Neural progenitor cell (in vitro differentiated cells): ENCODE measurements at regions not wholly inside any gene's neighbourhood (a gene's known extent, or its start where the extent isn't known, plus 50 kb on each side); places are given as distances from the start of the nearest gene placed in this dataset.
A peak's percentile ranks its signal among the peaks of the same experiment; 100 is the strongest.

Experiments used
- EZH2 ChIP-seq: fragments of 200-600 bp; sonication (generic); IDR thresholded peaks from 2 replicates; pipeline ENCODE4 v1.6.1; 2017; ENCODE audit warnings: antibody characterized with exemption, mild to moderate bottlenecking, moderate library complexity
- EZH2phosphoT487 ChIP-seq: fragments of 200-600 bp; sonication (generic); IDR thresholded peaks from 2 replicates; pipeline ENCODE4 v1.6.1; 2017; ENCODE audit warnings: antibody characterized with exemption
- TF ChIP-seq, protein P1 (sequence below): fragments of 200-600 bp; sonication (generic); IDR thresholded peaks from 2 replicates; pipeline ENCODE4 v1.5.1; 2017; ENCODE audit warnings: antibody characterized with exemption, mild to moderate bottlenecking

DNA sequence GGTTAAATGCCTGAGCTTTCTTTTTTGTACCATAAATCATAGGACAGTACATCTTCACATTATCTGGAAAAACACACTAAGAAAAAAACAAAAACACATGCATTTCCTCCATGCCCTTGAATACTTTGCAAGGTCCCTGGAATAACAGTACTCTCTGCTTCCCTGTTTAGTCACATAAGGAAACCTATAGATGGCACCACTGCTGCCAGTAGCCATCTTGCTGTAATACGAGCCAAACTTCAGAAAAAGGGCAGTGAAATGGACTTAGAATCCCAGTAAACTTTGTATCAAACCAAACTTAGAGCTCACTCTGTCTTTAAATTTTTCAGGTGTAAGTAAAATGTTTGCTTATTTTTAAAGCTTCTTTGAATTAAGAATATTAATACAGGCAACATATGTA lies 435.5 kb downstream of the KCNJ2 start:
- TF ChIP-seq, protein P1, sequence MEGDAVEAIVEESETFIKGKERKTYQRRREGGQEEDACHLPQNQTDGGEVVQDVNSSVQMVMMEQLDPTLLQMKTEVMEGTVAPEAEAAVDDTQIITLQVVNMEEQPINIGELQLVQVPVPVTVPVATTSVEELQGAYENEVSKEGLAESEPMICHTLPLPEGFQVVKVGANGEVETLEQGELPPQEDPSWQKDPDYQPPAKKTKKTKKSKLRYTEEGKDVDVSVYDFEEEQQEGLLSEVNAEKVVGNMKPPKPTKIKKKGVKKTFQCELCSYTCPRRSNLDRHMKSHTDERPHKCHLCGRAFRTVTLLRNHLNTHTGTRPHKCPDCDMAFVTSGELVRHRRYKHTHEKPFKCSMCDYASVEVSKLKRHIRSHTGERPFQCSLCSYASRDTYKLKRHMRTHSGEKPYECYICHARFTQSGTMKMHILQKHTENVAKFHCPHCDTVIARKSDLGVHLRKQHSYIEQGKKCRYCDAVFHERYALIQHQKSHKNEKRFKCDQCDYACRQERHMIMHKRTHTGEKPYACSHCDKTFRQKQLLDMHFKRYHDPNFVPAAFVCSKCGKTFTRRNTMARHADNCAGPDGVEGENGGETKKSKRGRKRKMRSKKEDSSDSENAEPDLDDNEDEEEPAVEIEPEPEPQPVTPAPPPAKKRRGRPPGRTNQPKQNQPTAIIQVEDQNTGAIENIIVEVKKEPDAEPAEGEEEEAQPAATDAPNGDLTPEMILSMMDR, result peak; percentile 45
- TF ChIP-seq EZH2, result no peak
- no peak for TF ChIP-seq EZH2phosphoT487
